ENCODE measurements at regions not wholly inside any gene's neighbourhood (a gene's known extent, or its start where the extent isn't known, plus 50 kb on each side); places are given as distances from the start of the nearest gene placed in this dataset.
A peak's percentile ranks its signal among the peaks of the same experiment; 100 is the strongest.
"Not testable (repeated sequence)": the region's sequence is repeated elsewhere in the genome, so short reads cannot be mapped to it uniquely, and the experiment has no call there.

GRCh38 chr4:149910177-149910576 is 94.5 kb upstream of the IQCM start:
- H3K27ac Mint-ChIP-seq = no peak overlapping the region
- no peak overlapping the region for H3K4me3 Mint-ChIP-seq
- H3K9me3 Mint-ChIP-seq = peaks cover 0 to 5% (median 0%) of the 10 kb centered on the region in 6 donors
- H3K4me1 Mint-ChIP-seq = no peaks in the 10 kb centered on the region
- H3K36me3 Mint-ChIP-seq = no peaks in the 10 kb centered on the region
- H3K27me3 Mint-ChIP-seq (ENCODE audit: low read depth in 3 of 3) = peaks cover 0 to 2% (median 0%) of the 10 kb centered on the region in 3 donors
- no peak for DNase-seq

GRCh38 chr4:149910604-149911350 is 95.1 kb upstream of the IQCM start:
- Mint-ChIP-seq H3K9me3 (peaks cover 0 to 5% (median 0%) of the 10 kb centered on the region in 6 donors), H3K4me3 (no peak overlapping the region), H3K36me3 (no peaks in the 10 kb centered on the region), H3K27ac (no peak overlapping the region), H3K4me1 (no peaks in the 10 kb centered on the region), H3K27me3 (ENCODE audit: low read depth in 3 of 3) (peaks cover 0 to 2% (median 0%) of the 10 kb centered on the region in 3 donors)
- DNase-seq = no peak

- no peak overlapping the region for H3K27ac Mint-ChIP-seq
- no peaks in the 10 kb centered on the region for H3K36me3 Mint-ChIP-seq
- peaks cover 0 to 5% (median 0%) of the 10 kb centered on the region in 6 donors for H3K9me3 Mint-ChIP-seq
- no peaks in the 10 kb centered on the region for H3K27me3 Mint-ChIP-seq (ENCODE audit: low read depth in 3 of 3)
- no peak overlapping the region for H3K4me3 Mint-ChIP-seq
- no peak for DNase-seq
- H3K4me1 Mint-ChIP-seq = no peaks in the 10 kb centered on the region
Measured at GRCh38 chr4:149911354-149911753, 95.7 kb upstream of the IQCM start.

- Mint-ChIP-seq H3K9me3 (peaks cover 0 to 5% (median 0%) of the 10 kb centered on the region in 6 donors), H3K4me3 (no peak overlapping the region), H3K4me1 (no peaks in the 10 kb centered on the region), H3K36me3 (no peaks in the 10 kb centered on the region), H3K27ac (no peak overlapping the region), H3K27me3 (ENCODE audit: low read depth in 3 of 3) (no peaks in the 10 kb centered on the region)
- no peak for DNase-seq
Measured at GRCh38 chr4:149912000-149912399, 96.4 kb upstream of the IQCM start.

- H3K9me3 Mint-ChIP-seq = peaks cover 0 to 1% (median 0%) of the 10 kb centered on the region in 6 donors
- no peaks in the 10 kb centered on the region for H3K27me3 Mint-ChIP-seq (ENCODE audit: low read depth in 3 of 3)
- peak in 1 of 3 donors; percentile 2 for DNase-seq
- no peak overlapping the region for H3K27ac Mint-ChIP-seq
- no peak overlapping the region for H3K4me3 Mint-ChIP-seq
- H3K4me1 Mint-ChIP-seq = no peaks in the 10 kb centered on the region
- H3K36me3 Mint-ChIP-seq = no peaks in the 10 kb centered on the region
Measured at GRCh38 chr4:149914119-149915115, 98.8 kb upstream of the IQCM start.

- not testable (repeated sequence) for H3K9me3 Mint-ChIP-seq; H3K4me1 Mint-ChIP-seq; H3K27ac Mint-ChIP-seq; DNase-seq; H3K4me3 Mint-ChIP-seq; H3K27me3 Mint-ChIP-seq (ENCODE audit: low read depth in 3 of 3); H3K36me3 Mint-ChIP-seq
Measured at GRCh38 chr4:149915735-149916134, 100.1 kb upstream of the IQCM start.

GRCh38 chr4:149923736-149924135 is 108.1 kb upstream of the IQCM start:
- no peaks in the 10 kb centered on the region for H3K36me3 Mint-ChIP-seq
- no peaks in the 10 kb centered on the region for H3K27me3 Mint-ChIP-seq (ENCODE audit: low read depth in 3 of 3)
- no peak overlapping the region for H3K27ac Mint-ChIP-seq
- no peak for DNase-seq
- no peak overlapping the region for H3K4me3 Mint-ChIP-seq
- peaks cover 0 to 9% (median 1%) of the 10 kb centered on the region in 6 donors for H3K9me3 Mint-ChIP-seq
- H3K4me1 Mint-ChIP-seq = no peaks in the 10 kb centered on the region

GRCh38 chr4:149927514-149927913 is 111.9 kb upstream of the IQCM start:
- no peak for DNase-seq
- H3K4me1 Mint-ChIP-seq = no peaks in the 10 kb centered on the region
- H3K4me3 Mint-ChIP-seq = no peak overlapping the region
- no peaks in the 10 kb centered on the region for H3K27me3 Mint-ChIP-seq (ENCODE audit: low read depth in 3 of 3)
- peaks cover 0 to 10% (median 3%) of the 10 kb centered on the region in 6 donors for H3K9me3 Mint-ChIP-seq
- no peaks in the 10 kb centered on the region for H3K36me3 Mint-ChIP-seq
- no peak overlapping the region for H3K27ac Mint-ChIP-seq

- no peaks in the 10 kb centered on the region for H3K4me1 Mint-ChIP-seq
- no peak overlapping the region for H3K27ac Mint-ChIP-seq
- H3K27me3 Mint-ChIP-seq (ENCODE audit: low read depth in 3 of 3) = no peaks in the 10 kb centered on the region
- peaks cover 0 to 10% (median 2%) of the 10 kb centered on the region in 6 donors for H3K9me3 Mint-ChIP-seq
- no peaks in the 10 kb centered on the region for H3K36me3 Mint-ChIP-seq
- no peak overlapping the region for H3K4me3 Mint-ChIP-seq
- no peak for DNase-seq
Measured at GRCh38 chr4:149928507-149928906, 112.9 kb upstream of the IQCM start.

GRCh38 chr4:149931431-149931830 is 115.8 kb upstream of the IQCM start:
- H3K9me3 Mint-ChIP-seq = peaks cover 0 to 14% (median 2%) of the 10 kb centered on the region in 6 donors
- H3K27me3 Mint-ChIP-seq (ENCODE audit: low read depth in 3 of 3) = no peaks in the 10 kb centered on the region
- H3K4me1 Mint-ChIP-seq = no peaks in the 10 kb centered on the region
- no peak overlapping the region for H3K27ac Mint-ChIP-seq
- no peak overlapping the region for H3K4me3 Mint-ChIP-seq
- H3K36me3 Mint-ChIP-seq = no peaks in the 10 kb centered on the region
- no peak for DNase-seq

GRCh38 chr4:149932188-149932587 is 116.5 kb upstream of the IQCM start:
- H3K27me3 Mint-ChIP-seq (ENCODE audit: low read depth in 3 of 3) = no peaks in the 10 kb centered on the region
- H3K9me3 Mint-ChIP-seq = peaks cover 0 to 17% (median 1%) of the 10 kb centered on the region in 6 donors
- H3K4me3 Mint-ChIP-seq = no peak overlapping the region
- H3K27ac Mint-ChIP-seq = no peak overlapping the region
- no peaks in the 10 kb centered on the region for H3K36me3 Mint-ChIP-seq
- no peaks in the 10 kb centered on the region for H3K4me1 Mint-ChIP-seq
- no peak for DNase-seq

GRCh38 chr4:149933120-149933519 is 117.5 kb upstream of the IQCM start:
- no peaks in the 10 kb centered on the region for H3K4me1 Mint-ChIP-seq
- H3K27ac Mint-ChIP-seq = no peak overlapping the region
- no peak overlapping the region for H3K4me3 Mint-ChIP-seq
- DNase-seq = no peak
- H3K9me3 Mint-ChIP-seq = peaks cover 0 to 13% (median 5%) of the 10 kb centered on the region in 6 donors
- H3K27me3 Mint-ChIP-seq (ENCODE audit: low read depth in 3 of 3) = no peaks in the 10 kb centered on the region
- no peaks in the 10 kb centered on the region for H3K36me3 Mint-ChIP-seq

GRCh38 chr4:149933883-149934282 is 118.2 kb upstream of the IQCM start:
- H3K27ac Mint-ChIP-seq = no peak overlapping the region
- no peak overlapping the region for H3K4me3 Mint-ChIP-seq
- H3K27me3 Mint-ChIP-seq (ENCODE audit: low read depth in 3 of 3) = no peaks in the 10 kb centered on the region
- DNase-seq = no peak
- peaks cover 0 to 13% (median 6%) of the 10 kb centered on the region in 6 donors for H3K9me3 Mint-ChIP-seq
- no peaks in the 10 kb centered on the region for H3K36me3 Mint-ChIP-seq
- no peaks in the 10 kb centered on the region for H3K4me1 Mint-ChIP-seq

GRCh38 chr4:149949381-149949780 is 128.9 kb upstream of the DCLK2 start:
- no peak for DNase-seq
- Mint-ChIP-seq H3K36me3 (no peaks in the 10 kb centered on the region), H3K9me3 (peaks cover 0 to 2% (median 0%) of the 10 kb centered on the region in 6 donors), H3K4me3 (no peak overlapping the region), H3K27ac (no peak overlapping the region), H3K4me1 (no peaks in the 10 kb centered on the region), H3K27me3 (ENCODE audit: low read depth in 3 of 3) (peaks cover 0 to 4% (median 0%) of the 10 kb centered on the region in 3 donors)
